SK-N-MC (cell line): ENCODE measurements at regions not wholly inside any gene's neighbourhood (a gene's known extent, or its start where the extent isn't known, plus 50 kb on each side); places are given as distances from the start of the nearest gene placed in this dataset.

Experiments
- EZH2 ChIP-seq: fragments of 200-600 bp; sonication (generic); IDR thresholded peaks from one replicate; pipeline ENCODE4 v1.6.1; 2017; ENCODE audit warnings: antibody characterized with exemption
- FOXP2 ChIP-seq: optimal IDR thresholded peaks from 2 replicates; pipeline ENCODE3; 2011; ENCODE audit warnings: mild to moderate bottlenecking, moderate library complexity; ENCODE audit not compliant: insufficient read depth; ENCODE audit errors: extremely low read length, control extremely low read depth
- POLR2AphosphoS5 ChIP-seq: IDR thresholded peaks from 2 replicates; pipeline ENCODE4 v1.6.1; 2012; ENCODE audit warnings: mild to moderate bottlenecking, low read depth, low read length, borderline replicate concordance

- TF ChIP-seq POLR2AphosphoS5: no peak
- TF ChIP-seq EZH2: no peak
- no peak for TF ChIP-seq FOXP2
These were observed 221.8 kb downstream of the SNCAIP start for GRCh38 chr5:122533825-122534224.
